ENCODE measurements at regions not wholly inside any gene's neighbourhood (a gene's known extent, or its start where the extent isn't known, plus 50 kb on each side); places are given as distances from the start of the nearest gene placed in this dataset.

DNA sequence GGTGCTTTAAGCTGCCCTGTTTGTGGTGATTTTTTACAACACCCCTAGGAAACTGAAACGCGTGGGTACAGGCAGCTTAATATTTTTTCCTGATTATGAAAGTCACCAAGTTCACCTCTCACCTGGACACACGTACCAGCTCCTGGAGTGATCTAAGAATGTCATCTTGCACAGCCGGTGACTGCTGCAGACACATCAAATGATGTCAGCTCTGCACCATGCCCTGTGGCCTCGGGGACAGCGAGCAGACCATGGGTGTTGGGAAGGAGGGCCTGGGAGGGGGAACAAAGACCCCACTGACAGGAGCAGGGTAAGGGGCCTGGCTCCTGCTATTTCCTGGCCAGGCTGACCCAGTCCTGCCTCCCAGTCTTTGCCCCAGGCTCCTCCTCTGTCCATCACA, 272.7 kb downstream of the PARN start:
- TF ChIP-seq, protein P1, sequence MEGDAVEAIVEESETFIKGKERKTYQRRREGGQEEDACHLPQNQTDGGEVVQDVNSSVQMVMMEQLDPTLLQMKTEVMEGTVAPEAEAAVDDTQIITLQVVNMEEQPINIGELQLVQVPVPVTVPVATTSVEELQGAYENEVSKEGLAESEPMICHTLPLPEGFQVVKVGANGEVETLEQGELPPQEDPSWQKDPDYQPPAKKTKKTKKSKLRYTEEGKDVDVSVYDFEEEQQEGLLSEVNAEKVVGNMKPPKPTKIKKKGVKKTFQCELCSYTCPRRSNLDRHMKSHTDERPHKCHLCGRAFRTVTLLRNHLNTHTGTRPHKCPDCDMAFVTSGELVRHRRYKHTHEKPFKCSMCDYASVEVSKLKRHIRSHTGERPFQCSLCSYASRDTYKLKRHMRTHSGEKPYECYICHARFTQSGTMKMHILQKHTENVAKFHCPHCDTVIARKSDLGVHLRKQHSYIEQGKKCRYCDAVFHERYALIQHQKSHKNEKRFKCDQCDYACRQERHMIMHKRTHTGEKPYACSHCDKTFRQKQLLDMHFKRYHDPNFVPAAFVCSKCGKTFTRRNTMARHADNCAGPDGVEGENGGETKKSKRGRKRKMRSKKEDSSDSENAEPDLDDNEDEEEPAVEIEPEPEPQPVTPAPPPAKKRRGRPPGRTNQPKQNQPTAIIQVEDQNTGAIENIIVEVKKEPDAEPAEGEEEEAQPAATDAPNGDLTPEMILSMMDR (conservative IDR thresholded peaks at IDR 0.05): no peak
- no peaks in the 10 kb centered on the region; the same call in 1 of the 2 replicates for H3K4me1 ChIP-seq (ENCODE audit: insufficient read depth, low read length)
- H3K18ac ChIP-seq (ENCODE audit: insufficient read length, low read depth, low read length): no peak overlapping the region
- no peak overlapping the region for H3K4me2 ChIP-seq (ENCODE audit: insufficient read depth, insufficient read length, low read length)
- H3K14ac ChIP-seq (ENCODE audit: insufficient read depth, low read length): no peak overlapping the region
- no peak overlapping the region for H3K4ac ChIP-seq (ENCODE audit: low read depth, low read length)
- H4K5ac ChIP-seq (ENCODE audit: insufficient read length, low read depth, low read length): no peak overlapping the region
- no peaks in the 10 kb centered on the region for H3K9me3 ChIP-seq (ENCODE audit: control insufficient read depth, low read depth, low read length)
- no peak overlapping the region for H2BK20ac ChIP-seq (ENCODE audit: low read depth, low read length, poor library complexity, severe bottlenecking)
- H3T11ph ChIP-seq (ENCODE audit: low read length): no peak overlapping the region
- Mint-ChIP-seq H3K27ac (no peak overlapping the region), H3K27me3 (ENCODE audit: low read depth) (peaks cover 4% of the 10 kb centered on the region), H3K36me3 (ENCODE audit: insufficient read depth in 1 of 3, low read depth in 3 of 3) (no peaks in the 10 kb centered on the region; a peak in 1 of 7 replicates), H3K9me3 (no peaks in the 10 kb centered on the region; a peak in 2 of 5 replicates), H3K4me1 (peaks cover 14 to 16% of the 10 kb centered on the region in 2 experiments), H3K4me3 (no peak overlapping the region)
- no peak overlapping the region for H2AFZ ChIP-seq (ENCODE audit: low read length)
- H4K91ac ChIP-seq (ENCODE audit: insufficient read length, low read depth, low read length): no peak overlapping the region
- no peak overlapping the region for H2AK5ac ChIP-seq (ENCODE audit: insufficient read length, low read length)
- no peak overlapping the region for H3K56ac ChIP-seq (ENCODE audit: insufficient read length, low read depth, low read length)
- no peaks in the 10 kb centered on the region for H3K23me2 ChIP-seq (ENCODE audit: insufficient read length, low read depth, low read length, poor library complexity, severe bottlenecking)
- H4K8ac ChIP-seq (replicated peaks; ENCODE audit: insufficient read length, low read depth, low read length): no peak overlapping the region
- H3K9ac ChIP-seq (ENCODE audit: extremely low read depth, insufficient read length, low read length): no peak overlapping the region
- H3K23ac ChIP-seq (ENCODE audit: insufficient read length, low read depth, low read length): no peak overlapping the region
- H2BK5ac ChIP-seq (ENCODE audit: insufficient read length, low read length): no peak overlapping the region
- no peak overlapping the region for H2BK15ac ChIP-seq (ENCODE audit: low read depth, low read length)
- H3K79me1 ChIP-seq (ENCODE audit: insufficient read depth, low read depth, low read length, poor library complexity, severe bottlenecking): no peaks in the 10 kb centered on the region
- H2BK12ac ChIP-seq (ENCODE audit: insufficient read length, low read depth, low read length): no peak overlapping the region
- DNase-seq: no peak
- no peak overlapping the region for H2BK120ac ChIP-seq (ENCODE audit: low read depth, low read length, poor library complexity, severe bottlenecking)
- WGBS (ENCODE audit: extremely low coverage, insufficient read length, low lambda C conversion rate): no CpG with 5 or more reads among the region's 6 CpGs
- no peak overlapping the region for H3K27ac ChIP-seq (ENCODE audit: insufficient read length, low read depth, low read length)
- no peaks in the 10 kb centered on the region for H4K20me1 ChIP-seq (ENCODE audit: control insufficient read depth, insufficient read depth, insufficient read length)
- no peaks in the 10 kb centered on the region for H3K27me3 ChIP-seq (ENCODE audit: insufficient read depth, low read length)
- no peaks in the 10 kb centered on the region for H3K79me2 ChIP-seq (ENCODE audit: insufficient read depth, low read length)

All from H9 (cell line).